ENCODE measurements at regions not wholly inside any gene's neighbourhood (a gene's known extent, or its start where the extent isn't known, plus 50 kb on each side); places are given as distances from the start of the nearest gene placed in this dataset.

DNA sequence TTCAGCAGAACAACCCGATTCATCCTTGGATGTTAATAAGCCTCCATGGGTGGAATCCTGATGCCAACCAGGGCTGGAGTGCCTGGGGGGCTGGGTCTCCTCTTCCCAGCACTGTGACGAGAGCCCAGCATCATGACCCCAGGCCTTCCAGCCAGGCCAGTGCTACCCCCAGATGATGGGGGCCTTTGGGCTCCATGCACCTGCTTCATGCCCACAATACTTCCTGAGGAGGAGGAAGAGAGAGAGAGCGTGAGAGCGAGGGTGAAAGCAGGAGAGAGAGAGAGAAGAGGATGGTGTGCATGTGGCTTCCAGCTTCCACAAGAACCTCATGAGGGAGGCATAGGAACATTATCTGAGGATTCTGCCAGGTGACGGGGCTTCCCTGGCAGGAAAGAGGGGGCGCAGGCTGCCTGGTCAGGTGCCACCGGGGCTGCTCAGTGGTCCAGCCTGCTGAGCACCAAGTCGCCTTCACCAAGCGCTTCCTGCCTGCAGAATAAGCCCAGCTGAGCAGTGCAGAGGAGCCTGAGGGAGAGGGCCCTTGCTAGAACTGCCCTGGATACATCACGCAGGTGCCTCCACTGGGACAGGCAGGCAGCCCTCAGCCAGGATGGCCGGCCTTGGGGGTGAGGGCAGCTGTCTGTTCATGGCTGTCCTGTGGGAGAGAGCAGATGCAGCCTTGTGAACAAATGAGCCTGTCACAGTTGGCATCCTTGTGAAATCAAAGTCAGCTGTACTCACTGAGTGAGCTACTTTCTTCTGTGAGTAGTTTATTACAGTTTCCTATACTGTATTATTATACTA lies 243.3 kb upstream of the B3GAT1 start:
- H3K9me3 ChIP-seq: no peaks in the 10 kb centered on the region
- peak in 1 of 2 donors; percentile 3 for DNase-seq
- H3K4me3 ChIP-seq: no peak overlapping the region
- no peak overlapping the region for H3K27ac ChIP-seq
- H3K36me3 ChIP-seq: no peaks in the 10 kb centered on the region
- peaks cover 0 to 12% of the 10 kb centered on the region in 2 donors for H3K27me3 ChIP-seq
- no peak for TF ChIP-seq POLR2A (IDR thresholded peaks at IDR 0.05)
- TF ChIP-seq, protein P1, sequence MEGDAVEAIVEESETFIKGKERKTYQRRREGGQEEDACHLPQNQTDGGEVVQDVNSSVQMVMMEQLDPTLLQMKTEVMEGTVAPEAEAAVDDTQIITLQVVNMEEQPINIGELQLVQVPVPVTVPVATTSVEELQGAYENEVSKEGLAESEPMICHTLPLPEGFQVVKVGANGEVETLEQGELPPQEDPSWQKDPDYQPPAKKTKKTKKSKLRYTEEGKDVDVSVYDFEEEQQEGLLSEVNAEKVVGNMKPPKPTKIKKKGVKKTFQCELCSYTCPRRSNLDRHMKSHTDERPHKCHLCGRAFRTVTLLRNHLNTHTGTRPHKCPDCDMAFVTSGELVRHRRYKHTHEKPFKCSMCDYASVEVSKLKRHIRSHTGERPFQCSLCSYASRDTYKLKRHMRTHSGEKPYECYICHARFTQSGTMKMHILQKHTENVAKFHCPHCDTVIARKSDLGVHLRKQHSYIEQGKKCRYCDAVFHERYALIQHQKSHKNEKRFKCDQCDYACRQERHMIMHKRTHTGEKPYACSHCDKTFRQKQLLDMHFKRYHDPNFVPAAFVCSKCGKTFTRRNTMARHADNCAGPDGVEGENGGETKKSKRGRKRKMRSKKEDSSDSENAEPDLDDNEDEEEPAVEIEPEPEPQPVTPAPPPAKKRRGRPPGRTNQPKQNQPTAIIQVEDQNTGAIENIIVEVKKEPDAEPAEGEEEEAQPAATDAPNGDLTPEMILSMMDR (IDR thresholded peaks at IDR 0.05): no peak
- H3K4me1 ChIP-seq: no peaks in the 10 kb centered on the region
- intact Hi-C loops (cut with DNase I; ENCODE audit: low total_unique reads): no loop called here

DNA sequence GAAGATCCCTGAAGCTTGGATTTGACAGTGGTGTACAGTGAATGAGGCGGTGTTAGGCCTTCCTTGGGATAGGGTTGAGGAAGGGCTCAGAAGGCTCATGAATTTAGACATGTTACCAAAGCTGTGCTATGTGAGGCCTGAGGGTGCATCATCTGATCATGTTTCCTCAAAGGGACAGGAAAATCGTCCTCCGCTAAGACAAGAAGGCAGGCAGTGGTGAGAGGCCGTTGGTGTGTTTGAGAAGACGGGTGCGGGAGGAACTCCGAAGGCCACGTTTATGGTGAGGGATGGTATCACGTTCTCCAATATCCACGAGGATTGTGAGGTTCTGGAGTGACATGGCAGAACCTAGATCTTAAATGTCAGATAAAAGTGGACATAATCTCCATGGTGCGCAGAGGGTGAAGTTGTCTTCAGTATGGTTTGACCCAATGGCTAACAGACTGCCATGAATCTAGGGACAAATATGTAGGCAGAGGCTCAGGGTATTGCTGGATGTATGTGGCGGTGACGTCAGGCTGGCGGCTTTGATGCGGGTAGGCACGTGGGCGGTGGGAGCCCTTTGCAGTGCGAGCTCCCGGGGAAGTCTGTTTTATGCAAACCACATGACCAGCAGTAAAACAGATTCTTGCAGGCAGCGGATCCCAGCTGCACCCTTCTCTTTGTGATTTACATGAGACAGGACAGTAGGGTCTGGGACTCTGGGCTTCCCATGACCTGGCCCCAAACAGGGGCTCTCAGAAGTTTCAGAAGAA lies 242.3 kb upstream of the B3GAT1 start:
- Histone ChIP-seq H3K4me3 (no peak overlapping the region), H3K36me3 (no peaks in the 10 kb centered on the region), H3K27ac (no peak overlapping the region), H3K27me3 (peaks cover 0 to 13% of the 10 kb centered on the region in 2 donors), H3K4me1 (no peaks in the 10 kb centered on the region), H3K9me3 (no peaks in the 10 kb centered on the region)
- intact Hi-C loops (cut with DNase I; ENCODE audit: low total_unique reads): no loop called here
- TF ChIP-seq, protein P1 (IDR thresholded peaks at IDR 0.05): no peak
- no peak for DNase-seq

DNA sequence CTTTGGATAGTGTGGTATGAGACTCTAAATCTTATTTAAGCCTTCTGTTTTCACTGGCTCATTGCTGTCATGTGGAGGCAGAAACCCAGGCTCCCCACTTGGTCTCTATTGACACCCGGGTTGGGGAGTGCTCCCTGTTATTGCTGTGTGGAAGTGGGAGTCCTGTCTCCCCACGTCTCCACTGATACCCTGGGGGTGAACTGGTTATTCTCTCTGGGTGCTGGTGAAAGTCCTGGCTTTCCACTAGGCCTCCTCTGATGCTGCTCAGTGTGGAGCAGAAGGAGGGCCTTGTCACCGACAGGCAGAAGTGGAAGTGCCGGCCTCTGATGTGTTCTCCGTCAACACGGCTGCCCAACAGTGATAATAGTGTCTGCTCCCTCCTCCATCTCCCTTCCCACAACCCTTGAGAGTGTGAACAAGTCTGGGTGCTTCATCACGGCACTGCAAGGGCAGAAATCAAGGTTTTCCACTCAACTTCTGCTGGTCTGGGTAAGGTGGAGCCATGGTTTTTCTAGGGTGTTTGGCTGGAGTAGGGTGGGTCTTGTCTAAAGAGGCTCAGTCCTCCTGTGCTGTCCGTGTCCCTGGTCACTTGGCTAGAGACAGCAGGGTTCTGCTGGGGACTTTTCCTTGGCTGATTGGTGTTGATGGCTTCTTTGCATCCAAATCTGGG lies 240.7 kb upstream of the B3GAT1 start:
- no peaks in the 10 kb centered on the region for H3K36me3 ChIP-seq
- DNase-seq: no peak
- no peak overlapping the region for H3K4me3 ChIP-seq
- H3K4me1 ChIP-seq: no peaks in the 10 kb centered on the region
- H3K27me3 ChIP-seq: peaks cover 0 to 13% of the 10 kb centered on the region in 2 donors
- no peaks in the 10 kb centered on the region for H3K9me3 ChIP-seq
- TF ChIP-seq, protein P1 (IDR thresholded peaks at IDR 0.05): no peak
- no peak for TF ChIP-seq POLR2A (IDR thresholded peaks at IDR 0.05)
- intact Hi-C loops (cut with DNase I; ENCODE audit: low total_unique reads): no loop called here
- H3K27ac ChIP-seq: no peak overlapping the region

DNA sequence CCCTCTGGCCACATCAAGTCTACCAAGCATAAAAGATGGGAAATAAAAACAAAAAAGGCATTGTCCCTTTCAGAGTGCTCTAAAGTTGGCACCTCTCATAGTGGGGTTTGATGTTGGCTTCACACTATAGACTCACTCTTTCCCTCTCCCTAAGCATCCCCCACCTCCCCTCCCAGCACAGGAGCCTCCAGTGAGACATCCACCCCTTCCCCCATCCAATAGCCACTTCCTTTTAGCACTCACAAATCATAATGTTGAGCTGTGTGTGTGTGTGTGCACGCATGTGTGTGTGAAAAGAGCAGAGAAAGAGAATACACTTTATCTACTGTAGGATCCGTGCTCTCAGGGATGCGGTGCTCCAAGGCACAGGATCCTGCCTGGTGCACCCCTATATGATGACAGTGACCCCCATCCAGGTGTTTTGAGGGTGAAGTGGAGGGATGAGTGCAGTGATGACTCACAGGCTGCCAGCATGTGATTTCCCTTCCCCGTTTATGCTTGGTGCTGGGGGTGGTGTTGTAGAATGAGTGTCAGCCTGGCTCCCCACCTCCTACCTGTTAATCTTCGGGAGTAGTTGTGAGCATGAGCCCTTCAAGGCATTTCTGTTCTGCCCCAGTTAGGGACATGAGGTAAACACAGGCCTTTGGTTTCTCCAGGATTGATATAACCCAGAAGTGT lies 235.2 kb upstream of the B3GAT1 start:
- Histone ChIP-seq H3K36me3 (no peaks in the 10 kb centered on the region), H3K4me3 (no peak overlapping the region), H3K4me1 (no peaks in the 10 kb centered on the region), H3K27me3 (peaks cover 0 to 13% of the 10 kb centered on the region in 2 donors), H3K9me3 (no peaks in the 10 kb centered on the region), H3K27ac (no peak overlapping the region)
- TF ChIP-seq, protein P1 (IDR thresholded peaks at IDR 0.05): no peak
- no peak for TF ChIP-seq POLR2A (IDR thresholded peaks at IDR 0.05)
- DNase-seq: no peak
- intact Hi-C loops (cut with DNase I; ENCODE audit: low total_unique reads): no loop called here

Measured in uterus (tissue), 3 donors.